GM04504 (cell line): ENCODE measurements at regions not wholly inside any gene's neighbourhood (a gene's known extent, or its start where the extent isn't known, plus 50 kb on each side); places are given as distances from the start of the nearest gene placed in this dataset.
"Not testable (repeated sequence)": the region's sequence is repeated elsewhere in the genome, so short reads cannot be mapped to it uniquely, and the experiment has no call there.

Experiments
- DNase-seq: peaks from one replicate; pipeline ENCODE4 v3.0.0-alpha.2; 2012; ENCODE audit warnings: low read depth

- not testable (repeated sequence) for DNase-seq
These were observed 92.0 kb upstream of the TMTC4 start for GRCh38 chr13:100766570-100766969.

GRCh38 chr13:100764937-100765336, 90.3 kb upstream of the TMTC4 start:
- no peak for DNase-seq

- not testable (repeated sequence) for DNase-seq
These were observed 87.5 kb upstream of the TMTC4 start for GRCh38 chr13:100762126-100762525.

DNA sequence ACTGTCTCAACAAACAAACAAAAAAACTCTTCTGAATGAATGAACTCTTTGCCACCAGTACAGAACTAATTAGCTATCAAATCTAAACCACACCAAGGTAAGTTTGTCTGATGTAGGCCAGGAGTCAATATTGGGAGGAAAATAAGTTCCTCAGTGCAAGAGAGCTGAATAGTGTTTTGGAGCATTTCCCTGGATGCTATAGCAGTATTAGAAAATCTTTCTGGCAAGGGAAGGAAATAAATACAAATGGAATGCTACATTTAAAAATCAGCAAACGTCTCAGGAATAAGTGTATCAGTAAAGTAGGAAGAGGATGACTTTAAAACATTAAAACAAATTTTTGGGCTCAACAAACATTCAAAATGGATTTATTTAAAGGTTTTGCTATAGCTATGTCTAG, 81.3 kb upstream of the TMTC4 start:
- no peak for DNase-seq

DNA sequence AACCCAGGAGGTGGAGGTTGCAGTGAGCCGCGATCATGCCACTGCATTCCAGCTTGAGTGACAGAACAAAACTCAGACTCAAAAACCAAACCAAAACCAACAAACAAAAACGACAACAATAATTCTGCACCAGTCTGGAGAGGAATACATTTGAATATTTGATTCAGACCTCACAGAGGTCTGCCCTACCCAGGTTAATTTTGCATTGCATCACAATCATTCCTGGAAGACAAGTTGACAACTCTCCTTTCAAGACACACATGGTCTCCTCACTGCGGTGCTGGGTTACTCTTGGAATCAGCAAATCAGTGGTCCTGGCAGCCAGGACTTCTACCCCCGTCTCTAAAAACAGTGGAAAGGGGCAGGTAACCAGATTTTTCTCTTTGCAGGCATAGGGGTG, 79.9 kb upstream of the TMTC4 start:
- no peak for DNase-seq

DNA sequence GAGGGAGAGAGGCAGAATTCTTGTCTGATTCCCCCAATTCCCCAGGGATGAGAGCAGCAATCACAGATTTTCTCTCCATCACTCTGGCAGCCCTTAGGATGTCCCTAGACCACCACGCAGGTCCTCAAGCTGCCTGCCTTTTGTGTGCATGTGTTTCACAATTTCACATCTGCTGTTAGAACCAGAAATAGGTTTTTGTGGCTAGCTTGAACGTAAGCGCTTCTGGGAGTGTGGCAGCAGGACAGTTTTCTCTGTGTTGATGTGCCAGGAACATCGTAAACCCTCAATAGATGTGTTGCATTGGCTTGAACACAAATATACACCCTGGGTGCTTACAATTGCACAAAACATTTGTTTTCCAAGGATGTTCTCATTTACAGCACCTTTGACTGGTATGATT, 78.8 kb upstream of the TMTC4 start:
- DNase-seq, result no peak

GRCh38 chr13:100751826-100752225, 77.2 kb upstream of the TMTC4 start:
- no peak for DNase-seq

DNA sequence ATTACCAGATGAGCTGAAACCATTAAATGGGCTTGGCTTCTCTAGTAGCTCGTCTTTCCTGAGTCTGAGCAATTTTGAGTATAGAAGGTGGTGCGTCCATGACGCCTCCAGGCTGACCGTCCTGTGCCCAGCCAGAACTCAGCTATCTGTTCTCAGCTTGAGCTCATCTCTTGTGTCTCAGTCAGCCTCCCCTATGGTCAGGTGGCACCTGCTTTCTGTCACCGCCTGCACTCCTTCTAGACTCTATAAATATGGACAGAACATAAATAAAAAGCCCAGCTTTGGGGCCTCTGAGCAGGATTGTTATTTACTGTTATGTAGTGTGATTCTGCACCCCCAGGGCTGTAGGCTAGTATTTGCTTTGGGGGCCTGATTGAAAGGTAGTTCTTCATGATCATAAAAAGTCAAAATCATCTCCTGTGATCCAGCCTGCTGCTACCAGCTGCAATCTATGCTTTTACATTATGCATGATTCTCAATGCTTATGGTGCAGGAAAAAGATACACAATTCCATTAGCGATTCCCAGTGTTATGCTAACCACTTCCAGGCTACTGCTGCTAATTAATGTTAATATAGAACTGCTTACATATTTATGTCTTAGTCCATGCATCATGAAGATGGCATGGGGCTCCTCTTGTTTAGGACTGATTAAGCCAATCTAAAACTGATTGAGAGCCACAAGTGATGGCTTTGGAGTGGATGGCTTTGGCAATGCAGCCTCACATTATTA, 72.5 kb upstream of the TMTC4 start:
- no peak for DNase-seq

DNA sequence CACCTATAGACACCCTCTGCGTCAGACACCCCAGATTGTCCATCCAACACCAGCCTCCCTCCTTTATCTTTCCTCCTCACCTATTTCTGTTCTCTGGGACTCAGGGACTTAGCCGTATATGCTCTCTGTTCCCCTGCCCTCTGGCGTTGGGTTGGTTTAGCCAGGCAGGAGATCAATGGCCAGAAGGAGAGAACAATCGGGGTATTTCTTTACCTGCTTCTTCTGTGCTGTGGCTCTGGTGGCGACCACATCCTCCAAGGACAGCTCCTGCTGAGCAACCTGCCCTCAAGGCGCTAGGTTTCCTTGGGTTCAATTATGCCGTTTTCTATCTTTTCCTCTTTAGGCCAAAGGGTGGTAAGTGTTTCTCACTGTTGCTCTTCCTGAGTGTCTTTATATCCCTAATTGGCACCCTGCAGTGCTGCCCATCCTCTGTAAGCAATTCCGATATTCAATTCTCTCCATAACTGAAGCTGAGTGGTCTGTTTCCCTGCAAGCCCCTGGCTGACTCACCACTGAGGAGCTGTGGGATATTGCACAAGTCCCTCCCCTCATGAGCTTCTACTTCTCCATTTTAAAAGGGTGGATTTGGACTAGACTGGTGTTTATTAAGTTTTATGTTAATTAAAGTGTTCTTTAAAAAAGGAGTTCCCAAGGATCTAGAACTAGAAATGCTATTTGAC, 63.7 kb upstream of the TMTC4 start:
- DNase-seq, result no peak

DNA sequence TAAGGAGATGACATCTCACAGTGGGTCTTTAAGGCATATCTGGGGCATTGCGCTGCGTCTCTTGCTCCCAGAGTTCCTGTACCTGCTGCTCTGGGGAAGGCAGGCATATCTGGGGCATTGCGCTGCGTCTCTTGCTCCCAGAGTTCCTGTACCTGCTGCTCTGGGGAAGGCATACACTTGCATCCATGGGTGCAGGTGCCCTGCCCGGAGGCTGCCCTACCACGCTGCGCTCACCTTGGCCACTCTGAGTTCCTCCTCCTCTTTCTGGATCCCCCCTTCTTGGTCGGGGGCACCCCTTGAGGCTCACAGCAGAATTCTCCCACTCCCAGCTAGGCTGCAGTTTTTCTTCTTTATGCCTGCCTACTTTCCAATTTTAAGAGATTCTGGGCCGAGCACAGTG, 60.9 kb upstream of the TMTC4 start:
- DNase-seq, result no peak

- no peak for DNase-seq
These were observed 59.7 kb upstream of the TMTC4 start for GRCh38 chr13:100734194-100734720.

- no peak for DNase-seq
These were observed 58.7 kb upstream of the TMTC4 start for GRCh38 chr13:100733261-100733660.

DNA sequence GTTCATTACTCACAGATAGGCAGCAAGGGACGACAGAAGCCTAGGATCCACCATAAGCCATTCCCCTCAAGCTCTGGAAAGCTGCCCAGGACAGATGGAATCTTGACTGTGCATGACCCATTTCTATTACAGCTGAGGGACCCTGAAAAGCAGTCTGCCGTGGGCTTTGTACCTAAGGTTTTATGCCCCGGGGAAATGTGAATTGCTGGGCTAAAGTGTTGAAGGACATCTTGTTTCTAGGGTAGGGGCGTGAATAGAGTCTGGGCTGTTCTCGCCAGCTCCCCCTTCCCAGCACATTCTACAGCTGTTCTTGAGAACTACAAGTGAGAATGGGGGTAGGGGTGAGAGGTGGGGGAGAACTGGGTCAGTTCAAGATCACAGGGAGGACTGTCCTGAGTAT, 53.6 kb upstream of the TMTC4 start:
- DNase-seq, result no peak

- DNase-seq, result no peak
These were observed 50.9 kb upstream of the TMTC4 start for GRCh38 chr13:100725472-100725871.

DNA sequence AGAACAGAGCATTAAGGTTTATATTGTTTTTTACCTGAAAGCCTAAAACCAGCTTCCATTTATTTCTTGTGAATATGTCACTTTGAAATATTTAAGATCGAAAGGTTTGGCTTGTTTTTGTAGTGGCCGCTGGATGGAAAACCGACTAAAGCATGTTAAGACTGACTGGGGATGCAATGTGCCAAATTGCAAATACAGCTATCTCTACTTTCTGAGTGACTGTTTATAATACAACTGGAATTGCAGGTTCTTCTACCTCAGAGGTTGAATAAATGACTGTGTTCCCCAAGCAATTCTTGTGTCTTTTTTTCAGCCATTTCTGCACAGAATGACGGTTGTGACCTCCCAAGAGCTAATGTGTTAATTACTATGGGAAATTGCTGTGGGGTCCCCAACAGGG, 50.0 kb upstream of the TMTC4 start:
- no peak for DNase-seq
